Gastroesophageal sphincter (tissue), 4 donors: ENCODE measurements at regions not wholly inside any gene's neighbourhood (a gene's known extent, or its start where the extent isn't known, plus 50 kb on each side); places are given as distances from the start of the nearest gene placed in this dataset.

Experiments
- ATAC-seq: fragments of 150-250 bp; one replicate; pipeline ENCODE4 v1.9.1; 2016; ENCODE audit warnings: mild to moderate bottlenecking, moderate library complexity
- H3K27ac ChIP-seq, 4 donors: fragments of 200-600 bp; sonication (generic) in 3 of 4; 1 replicate in 3 of 4; 2 replicates in 1 of 4; pipeline ENCODE4 v1.5.1; 2016 to 2019
- H3K27me3 ChIP-seq: fragments of 200-600 bp; sonication (generic); one replicate; pipeline ENCODE4 v1.5.1; 2019
- H3K36me3 ChIP-seq, 2 donors: fragments of 200-600 bp; sonication (generic); one replicate each; pipeline ENCODE4 v1.5.1; 2019; ENCODE audit warnings: control low read depth in 1 of 2
- H3K4me1 ChIP-seq, 3 donors: fragments of 200-600 bp; sonication (generic); 1 replicate in 2 of 3; 2 replicates in 1 of 3; pipeline ENCODE4 v1.5.1; 2016 to 2019; ENCODE audit warnings: control low read depth in 2 of 3
- H3K4me3 ChIP-seq, 2 donors: fragments of 200-600 bp; sonication (generic); one replicate each; pipeline ENCODE4 v1.5.1; 2019; ENCODE audit warnings: mild to moderate bottlenecking in 1 of 2, moderate library complexity in 1 of 2
- H3K9me3 ChIP-seq, 3 donors: fragments of 200-600 bp; sonication (generic); one replicate each; pipeline ENCODE4 v1.5.1; 2017 to 2019; ENCODE audit warnings: control low read depth in 2 of 3
- EP300 ChIP-seq: sonication (generic); formaldehyde crosslinking; IDR thresholded peaks from one replicate; pipeline ENCODE4 v1.6.1; 2017; ENCODE audit warnings: antibody characterized with exemption, mild to moderate bottlenecking
- POLR2A ChIP-seq, 2 donors: fragments of 450-650 bp; IDR thresholded peaks; one replicate each; pipeline ENCODE4 v1.6.1; 2017; ENCODE audit warnings: antibody characterized with exemption in 2 of 2, mild to moderate bottlenecking in 2 of 2, moderate library complexity in 1 of 2
- POLR2AphosphoS5 ChIP-seq: sonication (generic); formaldehyde crosslinking; IDR thresholded peaks from one replicate; pipeline ENCODE4 v1.6.1; 2017; ENCODE audit warnings: antibody characterized with exemption
- WGBS, 2 donors: methylation state at CpG; one replicate each; pipeline ENCODE4 v1.1.5; 2018; ENCODE audit warnings: low coverage in 1 of 2; 5-methylcytosine and 5-hydroxymethylcytosine counted together
- TF ChIP-seq, protein P1 (sequence below), 4 experiments: fragments of 200-600 bp in 2 of 4; fragments of 450-650 bp in 2 of 4; sonication (generic) in 1 of 4; IDR thresholded peaks; one replicate each; pipeline ENCODE4 v1.5.1; 2017 to 2019; ENCODE audit warnings: antibody characterized with exemption in 4 of 4, mild to moderate bottlenecking in 2 of 4, moderate library complexity in 2 of 4

DNA sequence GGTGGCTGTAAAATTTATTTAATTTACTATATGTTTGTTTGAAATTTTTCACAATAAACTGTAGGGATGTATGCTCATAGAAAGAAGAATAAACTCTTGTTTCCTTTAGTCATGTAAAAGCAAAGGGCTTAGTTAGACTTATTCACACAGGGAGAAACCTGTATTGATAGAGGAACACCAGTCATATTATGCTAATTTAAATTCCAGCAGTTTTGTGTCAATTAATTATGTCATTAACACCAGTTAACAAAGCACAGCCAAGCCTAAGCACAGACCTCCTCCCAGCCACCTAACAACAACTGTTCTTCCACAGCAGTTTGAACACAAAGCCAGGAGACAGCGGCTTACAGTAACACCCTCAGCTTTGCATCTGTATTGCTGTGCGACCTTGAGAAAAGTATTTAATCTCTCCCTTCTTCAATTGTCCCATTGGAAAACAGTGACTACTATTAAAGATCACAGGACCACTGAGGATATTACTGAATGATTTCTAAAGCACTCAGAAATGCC is 260.8 kb upstream of the RRP15 start:
- Histone ChIP-seq H3K9me3 (no peaks in the 10 kb centered on the region), H3K36me3 (no peaks in the 10 kb centered on the region), H3K27me3 (no peaks in the 10 kb centered on the region), H3K27ac (no peak overlapping the region), H3K4me1 (no peaks in the 10 kb centered on the region), H3K4me3 (no peak overlapping the region)
- ATAC-seq, result no peak
- TF ChIP-seq POLR2AphosphoS5, result no peak
- TF ChIP-seq EP300, result no peak
- TF ChIP-seq, protein P1, sequence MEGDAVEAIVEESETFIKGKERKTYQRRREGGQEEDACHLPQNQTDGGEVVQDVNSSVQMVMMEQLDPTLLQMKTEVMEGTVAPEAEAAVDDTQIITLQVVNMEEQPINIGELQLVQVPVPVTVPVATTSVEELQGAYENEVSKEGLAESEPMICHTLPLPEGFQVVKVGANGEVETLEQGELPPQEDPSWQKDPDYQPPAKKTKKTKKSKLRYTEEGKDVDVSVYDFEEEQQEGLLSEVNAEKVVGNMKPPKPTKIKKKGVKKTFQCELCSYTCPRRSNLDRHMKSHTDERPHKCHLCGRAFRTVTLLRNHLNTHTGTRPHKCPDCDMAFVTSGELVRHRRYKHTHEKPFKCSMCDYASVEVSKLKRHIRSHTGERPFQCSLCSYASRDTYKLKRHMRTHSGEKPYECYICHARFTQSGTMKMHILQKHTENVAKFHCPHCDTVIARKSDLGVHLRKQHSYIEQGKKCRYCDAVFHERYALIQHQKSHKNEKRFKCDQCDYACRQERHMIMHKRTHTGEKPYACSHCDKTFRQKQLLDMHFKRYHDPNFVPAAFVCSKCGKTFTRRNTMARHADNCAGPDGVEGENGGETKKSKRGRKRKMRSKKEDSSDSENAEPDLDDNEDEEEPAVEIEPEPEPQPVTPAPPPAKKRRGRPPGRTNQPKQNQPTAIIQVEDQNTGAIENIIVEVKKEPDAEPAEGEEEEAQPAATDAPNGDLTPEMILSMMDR (IDR thresholded peaks at IDR 0.05), result no peak
- no peak for TF ChIP-seq POLR2A (IDR thresholded peaks at IDR 0.05)
- 81 to 83% methylated on average over 2 of the region's 2 CpGs for WGBS, 2 donors

DNA sequence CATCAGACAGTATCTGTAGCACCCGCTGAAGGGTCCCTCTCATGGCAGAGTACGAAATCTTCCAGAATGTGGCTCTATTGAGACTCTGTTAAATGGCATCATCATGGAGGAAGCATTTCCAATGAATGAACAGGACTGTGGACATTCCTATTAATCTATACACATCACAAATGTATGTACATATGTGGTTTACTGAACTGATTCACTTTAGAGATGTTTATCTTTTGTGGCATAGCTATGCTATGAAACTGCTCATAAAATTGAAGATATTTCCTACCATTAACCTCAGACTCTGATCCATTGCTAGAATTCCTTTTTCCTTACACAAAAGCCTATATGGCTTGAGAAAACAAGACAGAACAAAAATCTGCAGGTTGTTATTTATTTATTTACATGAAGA is 259.6 kb upstream of the RRP15 start:
- WGBS, 2 donors, result 84 to 92% methylated on average over 2 of the region's 2 CpGs
- Histone ChIP-seq H3K4me1 (no peaks in the 10 kb centered on the region), H3K9me3 (no peaks in the 10 kb centered on the region), H3K36me3 (no peaks in the 10 kb centered on the region), H3K4me3 (no peak overlapping the region), H3K27ac (no peak overlapping the region), H3K27me3 (no peaks in the 10 kb centered on the region)
- TF ChIP-seq POLR2AphosphoS5, result no peak
- TF ChIP-seq POLR2A (IDR thresholded peaks at IDR 0.05), result no peak
- TF ChIP-seq, protein P1 (IDR thresholded peaks at IDR 0.05), result no peak
- no peak for TF ChIP-seq EP300
- no peak for ATAC-seq

DNA sequence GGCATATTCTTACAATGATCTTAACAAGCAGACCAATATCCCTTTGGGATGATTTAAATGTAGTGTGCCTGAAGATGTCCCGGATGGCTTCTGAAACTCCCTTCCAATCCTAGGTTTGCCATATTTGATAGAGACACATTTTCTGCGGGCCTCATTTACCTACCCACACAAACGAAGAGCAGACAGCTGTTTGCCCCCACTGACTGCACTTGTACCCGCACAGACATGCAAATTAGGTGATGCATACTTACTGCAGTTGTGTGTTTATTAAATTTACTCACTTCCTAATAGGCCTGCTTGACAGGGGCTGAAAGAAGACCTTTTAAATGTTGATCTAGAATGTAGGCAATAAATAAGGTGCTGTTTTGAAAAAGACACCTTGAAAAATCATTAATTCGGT is 257.9 kb upstream of the RRP15 start:
- TF ChIP-seq, protein P1 (IDR thresholded peaks at IDR 0.05), result no peak
- no peak overlapping the region for H3K27ac ChIP-seq
- no peak for ATAC-seq
- H3K9me3 ChIP-seq, result no peaks in the 10 kb centered on the region
- H3K27me3 ChIP-seq, result no peaks in the 10 kb centered on the region
- 95 to 97% methylated on average over 3 to 5 of the region's 5 CpGs for WGBS, 2 donors
- H3K4me1 ChIP-seq, result no peaks in the 10 kb centered on the region
- H3K4me3 ChIP-seq, result no peak overlapping the region
- no peaks in the 10 kb centered on the region for H3K36me3 ChIP-seq

DNA sequence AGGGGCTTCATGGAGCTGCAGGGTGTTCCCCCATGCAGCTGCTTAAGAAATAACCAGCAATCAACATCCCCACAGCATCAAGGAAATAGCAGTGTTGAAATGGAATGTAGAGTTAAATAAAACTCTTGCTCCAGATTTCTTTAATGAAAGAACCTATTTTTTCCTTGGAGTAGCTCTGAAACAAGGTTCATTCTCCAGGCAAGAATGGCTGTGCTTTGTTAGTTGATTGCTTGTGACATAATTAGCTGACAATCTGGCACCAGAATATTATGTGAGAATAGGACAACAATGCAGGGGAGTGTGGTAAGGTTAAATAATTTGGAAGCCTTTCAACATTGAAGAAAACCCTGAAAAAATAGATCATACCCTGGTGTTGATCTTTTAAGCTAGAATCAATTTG is 254.2 kb upstream of the RRP15 start:
- no peak overlapping the region for H3K27ac ChIP-seq
- no peaks in the 10 kb centered on the region for H3K9me3 ChIP-seq
- ATAC-seq, result no peak
- no peaks in the 10 kb centered on the region for H3K27me3 ChIP-seq
- no peaks in the 10 kb centered on the region for H3K36me3 ChIP-seq
- no peak for TF ChIP-seq POLR2AphosphoS5
- TF ChIP-seq POLR2A (IDR thresholded peaks at IDR 0.05), result no peak
- no peak for TF ChIP-seq EP300
- TF ChIP-seq, protein P1 (IDR thresholded peaks at IDR 0.05), result no peak
- no peak overlapping the region for H3K4me3 ChIP-seq
- no peaks in the 10 kb centered on the region for H3K4me1 ChIP-seq

DNA sequence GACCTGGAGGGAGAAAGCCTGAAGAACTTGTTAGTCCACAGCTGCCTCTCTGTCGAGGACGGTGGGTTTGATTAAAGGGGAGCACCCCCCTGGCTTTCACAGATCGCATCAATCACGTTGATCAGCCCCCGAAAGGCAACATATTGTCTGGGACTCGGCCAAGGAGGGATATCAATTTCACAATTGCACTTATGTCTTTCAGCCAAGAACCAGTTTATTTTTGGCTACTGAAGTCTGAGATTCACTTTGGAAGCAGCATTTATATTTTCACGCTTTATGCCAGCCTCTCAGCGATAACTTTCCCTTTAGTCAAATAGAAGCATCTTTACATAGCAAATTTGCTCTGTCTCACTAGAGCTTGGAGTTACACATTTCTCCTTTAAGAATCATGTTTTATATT is 253.2 kb upstream of the RRP15 start:
- Histone ChIP-seq H3K27ac (no peak overlapping the region), H3K36me3 (no peaks in the 10 kb centered on the region), H3K4me1 (no peaks in the 10 kb centered on the region), H3K27me3 (no peaks in the 10 kb centered on the region), H3K4me3 (no peak overlapping the region), H3K9me3 (no peaks in the 10 kb centered on the region)
- WGBS, 2 donors, result 22 to 26% methylated on average over 4 to 7 of the region's 8 CpGs
- TF ChIP-seq EP300 (no peak), POLR2AphosphoS5 (no peak)
- TF ChIP-seq, protein P1 (IDR thresholded peaks at IDR 0.05), result no peak
- ATAC-seq, result no peak
